ENCODE measurements at regions not wholly inside any gene's neighbourhood (a gene's known extent, or its start where the extent isn't known, plus 50 kb on each side); places are given as distances from the start of the nearest gene placed in this dataset.

DNA sequence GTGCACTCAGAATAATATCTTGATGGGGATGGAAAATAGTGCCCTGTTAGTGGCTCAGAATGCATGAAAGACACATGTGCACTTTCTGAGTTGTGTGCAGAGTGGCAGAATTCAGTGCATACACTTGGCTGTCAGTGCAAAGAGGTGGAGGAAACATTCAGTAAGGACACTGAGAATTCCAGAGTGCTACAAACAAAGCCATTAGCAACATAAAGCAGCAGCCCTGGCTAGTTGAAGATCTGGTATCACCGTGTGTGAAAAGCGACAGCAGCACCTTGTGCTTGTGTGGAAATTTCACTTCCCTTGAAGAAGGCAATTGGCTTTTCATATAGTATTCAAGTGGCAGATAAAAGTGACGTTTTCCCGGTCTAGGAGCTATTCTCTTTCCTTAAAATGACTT is 810.4 kb downstream of the TRIML1 start:
- TF ChIP-seq, protein P1, sequence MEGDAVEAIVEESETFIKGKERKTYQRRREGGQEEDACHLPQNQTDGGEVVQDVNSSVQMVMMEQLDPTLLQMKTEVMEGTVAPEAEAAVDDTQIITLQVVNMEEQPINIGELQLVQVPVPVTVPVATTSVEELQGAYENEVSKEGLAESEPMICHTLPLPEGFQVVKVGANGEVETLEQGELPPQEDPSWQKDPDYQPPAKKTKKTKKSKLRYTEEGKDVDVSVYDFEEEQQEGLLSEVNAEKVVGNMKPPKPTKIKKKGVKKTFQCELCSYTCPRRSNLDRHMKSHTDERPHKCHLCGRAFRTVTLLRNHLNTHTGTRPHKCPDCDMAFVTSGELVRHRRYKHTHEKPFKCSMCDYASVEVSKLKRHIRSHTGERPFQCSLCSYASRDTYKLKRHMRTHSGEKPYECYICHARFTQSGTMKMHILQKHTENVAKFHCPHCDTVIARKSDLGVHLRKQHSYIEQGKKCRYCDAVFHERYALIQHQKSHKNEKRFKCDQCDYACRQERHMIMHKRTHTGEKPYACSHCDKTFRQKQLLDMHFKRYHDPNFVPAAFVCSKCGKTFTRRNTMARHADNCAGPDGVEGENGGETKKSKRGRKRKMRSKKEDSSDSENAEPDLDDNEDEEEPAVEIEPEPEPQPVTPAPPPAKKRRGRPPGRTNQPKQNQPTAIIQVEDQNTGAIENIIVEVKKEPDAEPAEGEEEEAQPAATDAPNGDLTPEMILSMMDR (IDR thresholded peaks at IDR 0.05) = no peak
- TF ChIP-seq POLR2AphosphoS5 (IDR thresholded peaks at IDR 0.05) (no peak), POLR2A (IDR thresholded peaks at IDR 0.05) (no peak)
